ENCODE measurements at regions not wholly inside any gene's neighbourhood (a gene's known extent, or its start where the extent isn't known, plus 50 kb on each side); places are given as distances from the start of the nearest gene placed in this dataset.

GRCh38 chr6:81690073-81690472 is 62.4 kb downstream of the TENT5A start:
- TF ChIP-seq, protein P1, sequence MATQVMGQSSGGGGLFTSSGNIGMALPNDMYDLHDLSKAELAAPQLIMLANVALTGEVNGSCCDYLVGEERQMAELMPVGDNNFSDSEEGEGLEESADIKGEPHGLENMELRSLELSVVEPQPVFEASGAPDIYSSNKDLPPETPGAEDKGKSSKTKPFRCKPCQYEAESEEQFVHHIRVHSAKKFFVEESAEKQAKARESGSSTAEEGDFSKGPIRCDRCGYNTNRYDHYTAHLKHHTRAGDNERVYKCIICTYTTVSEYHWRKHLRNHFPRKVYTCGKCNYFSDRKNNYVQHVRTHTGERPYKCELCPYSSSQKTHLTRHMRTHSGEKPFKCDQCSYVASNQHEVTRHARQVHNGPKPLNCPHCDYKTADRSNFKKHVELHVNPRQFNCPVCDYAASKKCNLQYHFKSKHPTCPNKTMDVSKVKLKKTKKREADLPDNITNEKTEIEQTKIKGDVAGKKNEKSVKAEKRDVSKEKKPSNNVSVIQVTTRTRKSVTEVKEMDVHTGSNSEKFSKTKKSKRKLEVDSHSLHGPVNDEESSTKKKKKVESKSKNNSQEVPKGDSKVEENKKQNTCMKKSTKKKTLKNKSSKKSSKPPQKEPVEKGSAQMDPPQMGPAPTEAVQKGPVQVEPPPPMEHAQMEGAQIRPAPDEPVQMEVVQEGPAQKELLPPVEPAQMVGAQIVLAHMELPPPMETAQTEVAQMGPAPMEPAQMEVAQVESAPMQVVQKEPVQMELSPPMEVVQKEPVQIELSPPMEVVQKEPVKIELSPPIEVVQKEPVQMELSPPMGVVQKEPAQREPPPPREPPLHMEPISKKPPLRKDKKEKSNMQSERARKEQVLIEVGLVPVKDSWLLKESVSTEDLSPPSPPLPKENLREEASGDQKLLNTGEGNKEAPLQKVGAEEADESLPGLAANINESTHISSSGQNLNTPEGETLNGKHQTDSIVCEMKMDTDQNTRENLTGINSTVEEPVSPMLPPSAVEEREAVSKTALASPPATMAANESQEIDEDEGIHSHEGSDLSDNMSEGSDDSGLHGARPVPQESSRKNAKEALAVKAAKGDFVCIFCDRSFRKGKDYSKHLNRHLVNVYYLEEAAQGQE (IDR thresholded peaks at IDR 0.05; ENCODE audit: insufficient read depth in 1 of 2, low read depth in 2 of 2, low read length in 2 of 2), result no peak
- TF ChIP-seq POLR2AphosphoS5 (IDR thresholded peaks at IDR 0.05; ENCODE audit: low read depth, low read length) (no peak), TAF1 (IDR thresholded peaks at IDR 0.05; ENCODE audit: borderline replicate concordance, insufficient read depth, low read length) (no peak), SIN3A (IDR thresholded peaks at IDR 0.05; ENCODE audit: borderline replicate concordance, insufficient read depth, low read length) (no peak)

Measured in PFSK-1 (cell line).